Posterior cingulate gyrus (tissue), 11 donors: ENCODE measurements at regions not wholly inside any gene's neighbourhood (a gene's known extent, or its start where the extent isn't known, plus 50 kb on each side); places are given as distances from the start of the nearest gene placed in this dataset.

Source experiments
- DNase-seq, 10 donors: peaks; one replicate each; pipeline versions ENCODE4 v3.0.0 to v3.0.0-alpha.2; 2020 to 2021; ENCODE audit warnings: mixed read lengths in 3 of 10
- intact Hi-C: fragments of 100-400 bp; cut with DNase I; formaldehyde crosslinking; loops from one replicate; pipeline ENCODE4 v1.15.1; 2023

DNA sequence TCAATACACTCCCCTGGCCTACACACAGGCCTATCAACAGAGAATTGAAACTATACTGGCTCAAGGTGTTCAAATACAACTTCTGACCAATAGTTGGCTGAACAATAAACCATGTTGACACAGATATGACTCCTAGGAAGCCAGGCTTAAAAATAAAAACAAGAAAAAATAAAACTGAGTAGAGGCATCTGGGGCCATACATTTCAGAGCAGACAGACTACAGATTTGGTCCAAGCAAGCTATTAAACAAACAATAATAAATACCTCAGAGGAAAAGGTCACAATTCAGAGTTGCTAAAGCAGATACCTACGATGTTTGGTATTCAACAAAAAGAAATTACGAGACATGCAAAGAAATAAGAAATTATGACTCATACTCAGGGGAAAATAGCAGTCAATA is 132.8 kb upstream of the ACVR2A start:
- intact Hi-C loops, result no loop called here
- DNase-seq, result no peak

DNA sequence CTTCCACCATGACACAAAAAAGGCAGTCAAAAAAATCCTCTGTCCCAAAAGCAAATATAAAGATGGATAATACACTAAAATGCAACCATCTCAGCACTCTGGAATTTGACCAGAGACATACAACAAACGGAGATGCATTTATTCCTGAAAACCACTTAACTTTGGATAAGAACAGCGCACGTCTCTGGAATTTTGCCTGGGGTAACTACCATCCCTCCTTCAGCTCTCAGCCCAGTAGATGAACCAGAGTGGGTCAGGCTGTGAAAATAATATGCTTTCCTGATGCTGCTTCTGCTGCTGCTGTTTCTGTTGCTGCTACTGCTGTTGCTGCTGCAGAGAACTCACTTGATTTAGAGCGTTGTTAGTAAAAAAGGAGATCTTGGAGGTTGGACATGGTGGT is 133.8 kb upstream of the ACVR2A start:
- no peak for DNase-seq
- intact Hi-C loops, result no loop called here

DNA sequence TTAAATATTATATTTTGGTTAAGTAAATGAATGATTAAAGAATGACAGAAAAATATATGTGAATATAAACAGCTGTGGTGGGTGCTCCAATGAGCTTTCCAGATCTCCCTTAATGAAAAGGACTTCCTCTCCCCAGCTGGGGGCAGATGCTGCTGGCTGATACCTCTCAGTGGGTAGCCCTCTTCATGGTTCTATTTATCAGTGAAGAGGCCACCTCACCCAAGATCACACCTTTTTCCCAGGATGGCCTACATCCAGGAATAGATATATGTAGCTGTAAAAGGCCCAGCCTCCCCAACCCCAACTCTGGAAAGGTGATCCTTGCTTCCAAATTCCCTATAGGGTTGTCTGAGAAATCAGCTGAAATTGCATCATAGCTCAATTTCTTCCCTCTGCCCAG is 135.2 kb upstream of the ACVR2A start:
- intact Hi-C loops, result no loop called here
- no peak for DNase-seq

DNA sequence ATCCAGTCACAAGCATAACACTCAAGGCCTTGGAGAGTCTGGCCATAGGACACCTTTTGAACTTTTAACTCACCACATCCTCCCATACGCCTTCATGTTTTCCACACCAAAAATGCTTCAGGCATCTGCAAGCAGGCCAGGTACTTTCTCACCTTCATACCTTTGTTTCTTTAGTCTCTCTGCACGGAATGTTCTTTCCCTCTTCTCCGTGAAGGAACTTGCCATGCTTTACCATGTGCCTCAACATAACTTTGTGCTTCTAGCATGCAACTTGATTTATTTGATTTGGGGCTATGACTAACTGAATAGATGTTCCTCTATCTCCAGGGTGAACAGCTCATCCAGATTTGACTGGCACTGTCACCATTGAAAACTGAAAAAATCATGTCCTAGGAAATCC is 141.7 kb upstream of the ACVR2A start:
- no peak for DNase-seq
- intact Hi-C loops, result no loop called here

DNA sequence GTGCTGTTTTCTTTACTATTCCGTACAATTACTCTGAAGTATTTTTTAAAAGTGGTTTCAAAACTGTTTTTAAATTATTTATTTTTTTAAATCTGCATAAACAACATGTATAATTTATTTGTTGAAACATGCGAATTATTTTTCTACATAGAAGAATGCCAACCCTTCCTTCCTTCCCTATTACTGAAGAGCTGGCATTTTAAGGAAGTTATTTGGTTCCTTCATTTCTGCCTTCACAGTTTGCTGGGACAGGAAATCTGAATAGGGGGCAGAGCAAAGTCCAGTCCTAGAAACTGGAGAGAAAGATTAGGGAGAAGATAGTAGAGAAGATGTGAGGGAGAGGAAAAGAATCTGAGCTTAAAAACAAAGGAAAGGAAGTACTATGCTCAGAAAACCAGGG is 146.7 kb upstream of the ACVR2A start:
- DNase-seq, result no peak
- intact Hi-C loops, result no loop called here

DNA sequence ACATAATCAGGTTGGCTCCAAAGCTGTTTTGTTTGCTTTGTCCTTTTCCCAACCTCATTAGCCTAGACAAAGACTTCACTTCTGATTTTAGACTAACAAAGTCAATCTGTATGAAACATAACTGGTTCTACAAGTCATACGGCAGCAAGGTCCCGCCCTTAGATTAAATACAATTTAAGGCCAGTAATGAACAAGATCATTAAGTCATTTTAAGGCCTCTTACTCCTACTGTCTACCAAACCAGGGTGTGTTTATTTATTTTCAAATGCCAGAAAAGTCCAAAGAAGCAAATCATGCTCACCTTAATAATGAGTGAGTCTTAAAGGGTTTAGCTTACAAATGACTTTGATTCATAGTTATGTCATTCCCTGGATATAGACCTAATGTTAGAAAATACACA is 148.4 kb upstream of the ACVR2A start:
- no peak for DNase-seq
- intact Hi-C loops, result no loop called here

DNA sequence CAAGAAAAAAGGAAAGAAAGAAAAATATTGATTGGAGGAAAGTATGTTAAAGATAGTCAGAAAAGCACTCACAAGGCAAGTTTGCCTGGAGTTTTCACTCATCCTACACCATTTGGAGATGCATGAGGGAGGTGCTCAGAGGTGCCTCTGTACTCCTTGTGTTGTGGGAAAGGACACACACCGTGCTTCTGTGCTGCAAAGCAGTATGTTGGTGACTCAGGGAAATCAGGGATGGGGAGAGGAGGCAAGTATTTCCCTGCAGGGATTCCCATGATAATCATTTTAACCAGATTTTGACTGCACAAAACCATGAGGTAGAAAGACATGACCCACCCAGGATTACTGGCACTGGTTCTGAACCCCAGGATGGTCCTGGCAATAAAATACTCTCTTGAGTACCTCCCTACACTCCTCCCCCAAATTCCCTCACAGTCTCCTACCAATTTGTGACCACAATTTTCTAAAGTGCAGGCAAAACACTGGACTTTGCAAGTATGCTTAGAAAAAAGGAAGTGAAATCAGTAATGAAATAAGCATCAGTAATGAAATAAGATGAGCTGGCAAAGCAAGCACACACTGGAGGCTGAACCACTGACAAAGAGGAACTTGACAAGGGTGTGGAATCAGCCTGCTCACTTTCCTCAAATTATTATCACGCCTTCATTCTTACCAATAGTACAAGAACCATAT is 155.5 kb upstream of the ACVR2A start:
- intact Hi-C loops, result no loop called here
- DNase-seq, result no peak

DNA sequence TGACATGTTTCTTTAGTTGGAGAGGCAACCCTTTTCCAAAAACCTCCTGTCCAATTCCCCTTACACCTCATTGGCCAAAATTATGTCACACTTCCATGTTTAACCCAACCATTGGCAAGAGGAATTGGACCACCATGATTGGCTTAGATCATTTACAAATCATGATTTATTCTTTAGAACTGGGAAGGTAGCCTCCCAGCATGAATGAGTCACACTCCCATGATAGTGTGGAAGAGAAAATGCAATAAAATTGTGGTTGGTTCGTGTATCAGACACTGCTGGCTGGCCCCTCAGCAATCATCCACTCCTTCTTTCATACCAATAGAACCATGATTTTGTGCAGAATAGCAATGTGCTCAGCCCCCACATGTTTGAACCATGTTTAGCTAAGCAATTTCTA is 156.6 kb upstream of the ACVR2A start:
- intact Hi-C loops, result no loop called here
- DNase-seq, result no peak

DNA sequence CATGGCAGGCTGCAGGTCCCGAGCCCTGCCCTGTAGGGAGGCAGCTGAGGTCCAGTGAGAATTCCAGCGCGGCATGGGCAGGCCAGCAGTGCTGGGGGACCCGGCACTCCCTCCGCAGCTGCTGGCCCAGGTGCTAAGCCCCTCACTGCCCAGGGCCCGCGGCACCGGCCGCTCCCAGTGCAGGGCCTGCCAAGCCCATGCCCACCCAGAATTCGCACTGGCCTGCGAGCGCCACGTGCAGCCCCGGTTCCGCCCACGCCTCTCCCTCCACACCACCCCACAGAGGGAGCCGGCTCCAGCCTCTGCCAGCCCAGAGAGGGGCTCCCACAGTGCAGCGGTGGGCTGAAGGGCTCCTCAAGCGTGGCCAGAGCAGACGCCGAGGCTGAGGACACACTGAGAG is 158.5 kb upstream of the ACVR2A start:
- DNase-seq, result no peak

DNA sequence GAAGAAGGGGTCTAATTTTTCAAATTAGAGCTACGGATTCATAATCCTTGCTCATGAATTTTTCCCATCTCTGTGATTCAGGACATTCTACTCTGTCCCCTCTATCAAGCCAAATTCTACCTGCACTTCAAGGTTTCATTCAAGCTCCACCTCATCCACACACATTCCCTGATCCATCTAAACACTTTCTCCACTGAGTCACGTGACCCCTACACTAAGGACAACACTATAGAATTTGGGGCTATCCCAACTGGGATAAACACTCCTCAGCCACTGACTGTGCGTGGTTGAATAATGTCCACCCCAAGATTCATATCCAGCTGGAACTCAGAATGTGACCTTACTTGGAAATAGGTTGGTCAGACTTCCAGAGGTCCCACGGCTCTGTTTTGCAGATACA is 159.9 kb upstream of the ACVR2A start:
- DNase-seq, result no peak
- intact Hi-C loops, result no loop called here

More for the DNA sequence above, 158.5 kb upstream of the ACVR2A start:
- intact Hi-C loops, result no loop called here

DNA sequence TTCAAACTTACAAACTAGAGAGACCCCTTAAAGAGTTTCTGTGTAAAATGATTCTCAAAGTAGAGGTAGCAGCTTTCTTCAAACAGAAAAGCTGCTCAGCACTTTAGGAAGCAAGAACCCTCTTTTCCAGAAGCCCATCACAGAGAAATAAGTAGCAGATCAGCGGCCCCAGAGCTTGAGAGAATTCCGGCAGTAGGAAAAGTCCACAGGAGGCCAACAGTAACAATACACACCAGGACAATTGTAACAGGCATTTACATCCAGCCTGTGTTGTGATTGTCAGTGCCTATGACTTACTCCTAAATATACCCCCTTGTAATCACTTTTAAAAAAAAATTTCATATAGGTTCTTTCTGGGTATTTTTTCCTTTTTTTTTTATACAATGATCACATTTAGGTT is 161.4 kb upstream of the ACVR2A start:
- intact Hi-C loops, result no loop called here

DNA sequence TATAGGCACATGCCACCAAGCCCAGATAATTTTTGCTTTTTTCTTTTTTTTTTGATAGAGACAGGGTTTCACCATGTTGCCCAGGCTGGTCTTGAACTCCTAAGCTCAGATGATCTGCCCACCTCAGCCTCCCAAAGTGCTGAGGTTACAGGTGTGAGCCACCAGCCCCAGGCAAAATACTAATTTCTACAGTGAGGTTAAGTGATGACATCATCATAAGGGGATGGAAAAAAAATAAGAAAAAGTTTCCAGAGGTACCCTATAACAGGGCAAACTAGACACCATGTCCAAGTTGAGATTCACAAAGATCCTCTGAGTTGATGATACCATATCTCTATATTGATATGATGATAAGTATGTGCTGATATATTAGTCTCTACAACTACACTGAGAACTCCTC is 163.7 kb upstream of the ACVR2A start:
- DNase-seq, result no peak
- intact Hi-C loops, result no loop called here

More for the DNA sequence above, 161.4 kb upstream of the ACVR2A start:
- DNase-seq, result no peak

DNA sequence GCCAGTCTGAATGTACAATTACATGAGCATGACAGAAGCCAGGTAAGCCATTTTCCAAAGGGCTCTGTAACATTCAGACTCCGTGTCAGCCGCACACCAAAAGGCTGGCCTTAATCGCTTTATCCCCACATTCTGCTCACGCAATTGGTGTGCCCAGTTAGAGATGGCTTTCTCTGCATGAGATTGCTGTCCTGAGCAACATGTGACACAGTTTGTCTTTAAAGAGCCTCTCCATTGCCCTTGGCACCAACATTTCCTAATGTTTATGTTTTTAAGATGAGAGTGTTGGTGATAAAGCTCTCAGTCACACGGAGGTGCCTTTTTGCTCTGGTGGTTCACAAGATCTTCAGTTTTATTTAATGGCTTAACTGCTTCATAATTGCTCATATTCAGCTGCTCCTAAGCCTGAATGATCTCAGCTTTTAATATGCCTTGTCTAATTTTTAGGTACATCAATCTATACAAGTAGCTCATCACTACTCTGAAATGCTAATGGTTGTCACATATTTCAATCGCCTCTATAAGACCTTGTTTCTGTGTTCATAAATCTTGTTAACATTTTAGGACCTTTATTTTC is 164.8 kb upstream of the ACVR2A start:
- no peak for DNase-seq
- intact Hi-C loops, result no loop called here

DNA sequence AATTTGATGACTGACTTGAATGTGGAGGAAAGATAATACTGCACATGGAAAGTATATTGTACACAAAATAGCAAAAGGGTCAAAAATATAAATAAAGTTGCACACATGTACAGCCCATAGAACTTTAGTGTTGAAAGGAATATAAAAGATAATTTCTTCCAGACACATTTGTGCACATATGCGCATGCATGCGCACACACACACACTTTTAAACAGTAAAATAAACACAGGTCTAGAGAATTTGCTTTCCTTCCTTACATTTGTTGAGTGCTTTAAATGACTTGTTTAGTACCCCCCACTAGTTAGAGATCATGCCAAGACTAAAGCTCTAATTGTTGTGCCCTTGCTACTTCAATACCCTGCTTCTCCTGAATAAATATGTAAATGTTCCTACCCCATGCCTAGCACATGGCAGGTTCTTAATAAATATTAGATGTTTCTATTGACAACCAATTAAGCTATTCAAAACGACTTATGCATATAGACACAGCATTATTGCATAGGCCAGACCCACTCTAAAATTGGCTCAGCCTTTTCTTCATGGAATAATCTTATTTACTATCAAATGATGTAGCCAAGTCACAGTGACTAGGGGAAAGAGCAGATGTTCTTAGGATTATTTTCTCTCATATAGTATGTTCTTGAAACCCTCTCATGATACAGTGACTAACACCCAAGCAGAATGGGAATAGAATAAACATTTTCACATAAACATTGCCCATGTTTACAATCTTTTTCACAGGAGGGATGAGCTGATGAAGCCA is 165.5 kb upstream of the ACVR2A start:
- no peak for DNase-seq

DNA sequence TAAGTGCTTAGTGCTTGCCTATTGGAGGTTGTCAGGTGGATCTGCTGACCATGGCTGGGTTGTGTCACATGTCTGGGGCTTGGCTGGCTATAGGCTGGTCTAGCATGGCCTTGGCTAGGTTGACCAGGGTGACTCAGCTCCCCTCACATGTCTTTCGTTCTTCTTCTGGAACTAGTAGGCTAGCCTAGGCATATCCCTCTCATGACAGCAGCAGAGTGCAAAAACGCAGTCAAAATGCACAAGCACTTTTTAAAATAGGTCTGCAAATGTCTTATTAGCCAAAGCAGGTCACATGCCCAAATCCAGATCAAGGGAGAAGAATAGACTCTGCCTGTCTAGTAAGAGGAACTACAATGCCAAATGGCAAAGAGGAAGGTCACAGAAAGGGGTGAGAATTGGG is 179.7 kb upstream of the ACVR2A start:
- intact Hi-C loops, result no loop called here
- no peak for DNase-seq

More for the DNA sequence above, 165.5 kb upstream of the ACVR2A start:
- intact Hi-C loops, result no loop called here

DNA sequence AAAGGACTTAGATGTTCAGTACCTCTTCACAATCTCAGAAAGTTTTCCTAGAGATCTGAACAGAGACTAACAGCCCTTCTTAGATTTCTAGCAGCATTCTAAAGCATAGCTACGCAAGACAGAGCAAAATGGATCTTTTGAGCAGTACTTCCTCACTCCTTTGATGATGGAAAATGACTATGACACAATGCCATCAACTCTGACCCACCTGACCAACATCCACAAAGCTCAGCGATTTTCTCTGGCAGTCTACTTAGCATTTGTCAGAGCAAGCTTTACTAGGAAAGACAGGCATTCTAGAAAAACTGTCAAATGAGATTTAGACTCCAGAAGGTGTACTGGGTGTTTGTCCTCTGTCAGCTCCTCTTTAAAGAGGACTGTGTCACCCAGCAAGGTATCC is 180.9 kb upstream of the ACVR2A start:
- intact Hi-C loops, result no loop called here
- DNase-seq, result no peak

DNA sequence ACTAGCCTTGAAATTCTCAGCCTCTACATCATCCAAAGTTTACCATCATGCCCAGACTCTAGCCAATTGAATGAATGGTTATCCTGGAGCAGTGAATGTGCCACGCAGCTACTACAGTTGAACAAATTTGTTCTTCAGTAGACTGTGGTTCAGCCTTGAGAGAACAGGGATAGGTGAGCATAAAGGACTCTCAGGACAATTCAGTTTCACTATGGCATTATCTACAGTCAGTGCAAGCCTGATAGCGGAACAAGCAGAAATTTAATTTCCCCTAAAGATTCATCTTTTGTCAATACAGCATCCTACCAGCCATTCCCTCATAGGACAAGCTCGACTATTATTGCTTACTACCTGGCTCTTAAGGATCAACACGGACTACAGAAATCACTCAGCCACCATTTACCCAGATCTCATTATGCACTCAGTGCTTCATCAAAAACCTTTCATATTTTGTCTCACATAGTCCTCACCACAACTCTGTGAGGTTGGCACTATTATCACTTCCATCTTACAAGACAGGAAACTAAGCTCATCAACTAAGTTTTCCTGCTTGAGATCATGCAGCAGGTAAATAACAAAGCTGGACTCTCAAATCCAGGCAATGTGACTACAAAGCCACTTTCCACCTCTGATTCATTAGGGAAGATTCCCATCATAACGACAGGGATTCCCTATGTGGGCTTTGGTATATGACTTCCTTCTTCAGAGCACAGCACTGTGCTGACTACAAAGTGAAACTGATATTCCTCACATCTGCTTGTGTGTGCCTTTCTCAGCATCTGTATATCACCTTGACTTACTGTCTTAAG is 181.5 kb upstream of the ACVR2A start:
- no peak for DNase-seq
- intact Hi-C loops, result no loop called here

DNA sequence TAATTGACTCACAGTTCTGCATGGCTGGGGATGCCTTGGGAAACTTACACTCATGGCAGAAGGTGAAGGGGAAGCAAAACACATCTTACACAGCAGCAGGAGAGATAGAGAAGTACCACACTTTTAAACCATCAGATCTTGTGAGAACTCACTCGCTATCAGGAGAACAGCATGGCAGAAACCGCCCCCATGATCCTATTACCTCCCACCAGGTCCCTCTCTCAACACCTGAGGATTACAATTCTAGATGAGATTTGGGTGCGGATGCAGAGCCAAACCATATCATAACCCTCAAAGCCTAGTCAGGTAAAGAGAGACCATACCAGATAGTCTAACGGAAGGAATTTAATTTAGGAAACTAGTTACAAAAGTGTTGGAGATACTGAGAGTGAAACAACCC is 182.6 kb upstream of the ACVR2A start:
- no peak for DNase-seq
- intact Hi-C loops, result no loop called here

DNA sequence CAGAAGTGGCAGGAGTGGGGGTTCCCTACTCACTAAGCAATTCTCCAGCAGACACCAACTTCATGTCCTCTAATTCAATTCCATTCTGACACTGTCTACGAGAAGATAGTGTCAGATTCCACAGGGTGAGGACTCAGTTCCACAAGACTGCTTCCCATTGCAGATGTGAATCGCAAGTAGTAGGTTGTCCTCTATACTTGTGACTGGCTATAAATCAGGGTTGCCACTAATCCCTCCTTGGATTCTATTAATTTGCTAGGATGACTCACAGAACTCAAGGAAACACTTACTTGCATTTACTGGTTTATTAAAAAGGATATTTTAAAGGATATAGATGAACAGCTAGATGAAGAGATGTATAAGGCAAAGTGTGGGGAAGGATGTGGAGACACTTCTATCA is 184.1 kb upstream of the ACVR2A start:
- intact Hi-C loops, result no loop called here

DNA sequence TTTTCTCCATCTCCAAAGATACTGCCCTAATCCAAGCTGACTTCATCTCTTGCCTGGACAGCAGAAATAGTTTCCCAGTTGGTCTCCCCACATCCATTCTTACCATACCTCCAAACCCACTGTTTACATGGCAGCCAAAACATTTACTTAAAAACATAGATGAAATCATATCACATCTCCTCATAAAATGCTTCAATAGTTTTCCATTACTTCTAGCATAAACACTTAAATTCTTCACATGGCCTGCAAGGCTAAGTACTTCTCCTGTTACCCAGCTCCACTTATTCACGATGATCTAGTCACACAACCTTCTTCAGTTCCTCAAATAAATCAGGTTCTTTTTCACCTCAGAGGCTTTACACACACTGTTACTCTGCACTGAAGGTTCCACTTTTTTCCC is 185.8 kb upstream of the ACVR2A start:
- intact Hi-C loops, result no loop called here

More for the DNA sequence above, 184.1 kb upstream of the ACVR2A start:
- no peak for DNase-seq

More for the DNA sequence above, 185.8 kb upstream of the ACVR2A start:
- no peak for DNase-seq
